ENCODE measurements at regions not wholly inside any gene's neighbourhood (a gene's known extent, or its start where the extent isn't known, plus 50 kb on each side); places are given as distances from the start of the nearest gene placed in this dataset.

GRCh38 chr20:55488593-55488992 is 516.7 kb downstream of the CBLN4 start:
- no peak for TF ChIP-seq PAX8 (IDR thresholded peaks at IDR 0.05)
- TF ChIP-seq PAX5 (IDR thresholded peaks at IDR 0.05; ENCODE audit: borderline replicate concordance, low read depth, low read length): no peak

Measured in GM12878 (cell line).